ENCODE measurements at regions not wholly inside any gene's neighbourhood (a gene's known extent, or its start where the extent isn't known, plus 50 kb on each side); places are given as distances from the start of the nearest gene placed in this dataset.

- in situ Hi-C loops (cut with HindIII; ENCODE audit: low pct_unique_long_range_greater_than_20kb, low sequenced_read_pairs): no loop called here
- DNase-seq (ENCODE audit: low read depth, low spot score): no peak
Observed at GRCh38 chr1:238242181-238242580, 351.5 kb upstream of the ZP4 start.

DNA sequence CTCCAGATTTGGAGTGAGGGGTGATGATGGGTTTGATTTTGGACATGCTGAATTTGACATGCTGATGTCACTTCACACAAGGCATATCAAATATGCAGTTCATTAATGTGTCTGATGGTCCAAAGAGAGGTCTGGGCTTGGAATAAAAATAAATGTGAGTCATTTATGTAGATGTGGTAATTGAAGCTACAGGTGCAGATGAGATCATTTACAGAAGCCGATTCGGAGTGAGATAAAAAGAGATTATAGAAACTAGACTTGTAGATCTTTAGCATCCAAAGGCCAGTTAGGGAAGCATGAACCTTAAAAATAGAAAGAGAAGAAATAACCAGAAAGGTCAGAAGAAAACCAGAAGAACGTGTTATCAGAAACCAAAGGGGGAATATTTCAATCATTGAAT is 350.9 kb upstream of the ZP4 start:
- in situ Hi-C loops (cut with HindIII; ENCODE audit: low pct_unique_long_range_greater_than_20kb, low sequenced_read_pairs): no loop called here

GRCh38 chr1:238239343-238239742 is 348.6 kb upstream of the ZP4 start:
- in situ Hi-C loops (cut with HindIII; ENCODE audit: low pct_unique_long_range_greater_than_20kb, low sequenced_read_pairs): no loop called here
- DNase-seq (ENCODE audit: low read depth, low spot score): no peak

More for the DNA sequence above, 350.9 kb upstream of the ZP4 start:
- DNase-seq (ENCODE audit: low read depth, low spot score): no peak

- no peak for DNase-seq (ENCODE audit: low read depth, low spot score)
- in situ Hi-C loops (cut with HindIII; ENCODE audit: low pct_unique_long_range_greater_than_20kb, low sequenced_read_pairs): no loop called here
Observed at GRCh38 chr1:238233966-238234365, 343.2 kb upstream of the ZP4 start.

DNA sequence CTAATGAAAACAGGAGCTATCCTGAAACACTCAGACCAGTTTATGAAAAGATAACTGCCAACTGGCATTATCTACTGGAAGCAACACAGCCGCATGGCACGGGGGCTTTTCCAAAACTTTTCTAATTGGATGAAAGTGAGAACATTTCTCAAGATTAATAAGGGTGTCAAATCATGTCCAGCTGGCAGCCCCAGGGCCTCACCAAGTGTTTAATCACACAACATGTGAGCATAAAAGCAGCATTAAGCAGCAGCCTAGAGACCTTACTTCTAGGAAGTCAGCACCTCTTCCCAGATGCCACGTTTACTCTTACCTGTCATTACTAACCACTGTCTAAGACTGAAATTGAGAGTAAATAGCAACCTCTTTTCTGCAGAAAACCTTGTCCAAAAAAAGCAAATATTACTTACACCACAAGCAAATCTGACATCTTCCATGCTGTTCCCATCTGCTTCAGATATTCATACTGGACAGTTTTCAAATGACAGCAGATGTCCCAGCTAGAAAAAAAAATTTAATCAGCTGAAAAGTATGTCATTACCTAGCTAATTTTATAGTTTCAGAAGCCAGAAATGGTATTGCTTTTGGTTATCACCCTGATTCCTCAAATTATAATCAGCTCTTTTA is 341.5 kb upstream of the ZP4 start:
- in situ Hi-C loops (cut with HindIII; ENCODE audit: low pct_unique_long_range_greater_than_20kb, low sequenced_read_pairs): no loop called here
- no peak for DNase-seq (ENCODE audit: low read depth, low spot score)

GRCh38 chr1:238226810-238227209 is 336.1 kb upstream of the ZP4 start:
- DNase-seq (ENCODE audit: low read depth, low spot score): no peak
- in situ Hi-C loops (cut with HindIII; ENCODE audit: low pct_unique_long_range_greater_than_20kb, low sequenced_read_pairs): no loop called here

DNA sequence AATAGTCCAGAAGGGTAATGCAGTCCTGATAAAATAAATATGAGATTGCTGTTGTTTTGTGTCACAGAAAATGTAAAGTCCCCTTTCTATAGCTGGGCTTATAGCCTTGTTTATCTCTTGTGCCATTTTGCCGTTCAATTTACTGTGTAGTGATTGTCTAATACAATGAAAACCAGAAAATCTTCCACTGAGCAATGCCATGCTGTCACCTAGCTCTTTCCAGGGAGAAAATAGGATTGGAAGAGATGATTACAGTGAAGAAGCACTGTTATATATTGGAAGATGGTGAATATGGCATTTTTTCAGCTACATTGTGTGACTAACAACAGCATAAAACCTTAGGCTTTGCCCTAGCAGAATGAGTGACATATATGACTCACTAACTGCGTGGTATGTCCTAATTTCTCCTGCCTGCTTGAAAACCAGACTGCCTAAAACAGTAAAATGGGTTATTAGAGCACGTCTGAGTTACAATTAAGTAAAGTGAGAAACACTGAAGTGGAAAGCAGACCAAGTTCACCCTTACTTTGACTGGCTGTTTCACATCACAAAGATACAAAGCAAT is 332.4 kb upstream of the ZP4 start:
- in situ Hi-C loops (cut with HindIII; ENCODE audit: low pct_unique_long_range_greater_than_20kb, low sequenced_read_pairs): no loop called here
- DNase-seq (ENCODE audit: low read depth, low spot score): no peak

- in situ Hi-C loops (cut with HindIII; ENCODE audit: low pct_unique_long_range_greater_than_20kb, low sequenced_read_pairs): no loop called here
Observed at GRCh38 chr1:238221738-238222137, 331.0 kb upstream of the ZP4 start.

GRCh38 chr1:238214449-238214848 is 323.7 kb upstream of the ZP4 start:
- in situ Hi-C loops (cut with HindIII; ENCODE audit: low pct_unique_long_range_greater_than_20kb, low sequenced_read_pairs): no loop called here
- no peak for DNase-seq (ENCODE audit: low read depth, low spot score)

More at GRCh38 chr1:238221738-238222137, 331.0 kb upstream of the ZP4 start:
- no peak for DNase-seq (ENCODE audit: low read depth, low spot score)

- in situ Hi-C loops (cut with HindIII; ENCODE audit: low pct_unique_long_range_greater_than_20kb, low sequenced_read_pairs): no loop called here
- DNase-seq (ENCODE audit: low read depth, low spot score): no peak
Observed at GRCh38 chr1:238205045-238205662, 314.4 kb upstream of the ZP4 start.

DNA sequence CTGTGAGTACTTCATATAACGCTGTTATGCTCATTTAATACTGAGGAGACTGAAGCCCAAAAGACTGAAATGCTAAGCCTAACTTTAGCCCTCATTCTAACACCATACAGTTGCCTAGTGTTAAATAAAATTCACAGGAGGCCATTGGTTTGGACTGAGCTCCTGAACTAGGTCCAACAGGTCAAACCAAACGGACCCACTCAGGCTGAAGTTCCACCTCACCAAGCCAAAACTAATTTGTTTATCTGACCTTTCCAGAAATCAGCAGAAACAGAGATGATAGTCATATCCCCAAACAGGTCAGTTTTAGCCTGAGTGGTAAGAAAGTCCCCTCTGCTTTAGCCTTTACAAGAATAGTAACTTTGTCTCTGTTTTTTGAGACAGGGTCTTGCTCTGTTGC is 311.3 kb upstream of the ZP4 start:
- DNase-seq (ENCODE audit: low read depth, low spot score): no peak
- in situ Hi-C loops (cut with HindIII; ENCODE audit: low pct_unique_long_range_greater_than_20kb, low sequenced_read_pairs): no loop called here

DNA sequence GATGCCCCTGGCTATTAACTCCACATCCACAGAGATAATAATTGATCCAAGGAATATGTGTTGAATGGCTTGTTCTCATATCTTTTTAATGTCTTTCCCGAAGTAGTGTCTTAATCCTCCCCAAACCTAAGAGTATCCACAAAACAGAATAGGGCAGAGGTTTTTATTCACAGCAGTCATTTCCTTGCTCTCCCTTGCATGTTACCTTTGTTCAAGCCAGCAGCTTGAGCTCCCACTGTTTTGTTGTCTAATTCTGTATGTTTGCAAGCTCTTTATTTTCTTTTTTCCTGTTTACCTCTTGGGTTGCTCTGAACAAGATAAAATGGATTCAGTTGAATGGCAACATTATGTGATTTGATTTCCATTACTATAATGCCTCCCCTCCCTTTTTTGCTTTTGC is 308.6 kb upstream of the ZP4 start:
- in situ Hi-C loops (cut with HindIII; ENCODE audit: low pct_unique_long_range_greater_than_20kb, low sequenced_read_pairs): no loop called here
- DNase-seq (ENCODE audit: low read depth, low spot score): no peak

GRCh38 chr1:238196516-238196915 is 305.8 kb upstream of the ZP4 start:
- in situ Hi-C loops (cut with HindIII; ENCODE audit: low pct_unique_long_range_greater_than_20kb, low sequenced_read_pairs): no loop called here
- no peak for DNase-seq (ENCODE audit: low read depth, low spot score)

DNA sequence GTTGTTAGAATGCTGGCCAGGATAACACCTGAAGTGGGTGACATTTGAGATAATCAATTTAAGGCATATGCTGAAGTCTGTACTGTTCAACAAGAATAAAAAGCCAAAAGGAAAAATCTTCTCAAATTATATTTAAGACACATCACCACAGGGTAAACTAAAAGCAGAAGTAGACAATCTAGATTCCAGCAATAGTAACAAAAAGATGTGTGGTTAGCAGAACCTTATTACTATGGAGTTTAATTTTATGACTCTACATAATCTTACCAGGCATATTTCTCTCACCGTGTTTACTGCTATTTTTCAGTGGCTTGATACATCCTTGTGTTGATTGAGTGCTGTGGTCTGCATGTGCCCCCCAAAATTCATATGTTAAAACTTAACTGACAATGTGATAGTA is 300.4 kb upstream of the ZP4 start:
- in situ Hi-C loops (cut with HindIII; ENCODE audit: low pct_unique_long_range_greater_than_20kb, low sequenced_read_pairs): no loop called here
- DNase-seq (ENCODE audit: low read depth, low spot score): no peak

GRCh38 chr1:238187575-238187949 is 296.8 kb upstream of the ZP4 start:
- no peak for DNase-seq (ENCODE audit: low read depth, low spot score)
- in situ Hi-C loops (cut with HindIII; ENCODE audit: low pct_unique_long_range_greater_than_20kb, low sequenced_read_pairs): no loop called here

DNA sequence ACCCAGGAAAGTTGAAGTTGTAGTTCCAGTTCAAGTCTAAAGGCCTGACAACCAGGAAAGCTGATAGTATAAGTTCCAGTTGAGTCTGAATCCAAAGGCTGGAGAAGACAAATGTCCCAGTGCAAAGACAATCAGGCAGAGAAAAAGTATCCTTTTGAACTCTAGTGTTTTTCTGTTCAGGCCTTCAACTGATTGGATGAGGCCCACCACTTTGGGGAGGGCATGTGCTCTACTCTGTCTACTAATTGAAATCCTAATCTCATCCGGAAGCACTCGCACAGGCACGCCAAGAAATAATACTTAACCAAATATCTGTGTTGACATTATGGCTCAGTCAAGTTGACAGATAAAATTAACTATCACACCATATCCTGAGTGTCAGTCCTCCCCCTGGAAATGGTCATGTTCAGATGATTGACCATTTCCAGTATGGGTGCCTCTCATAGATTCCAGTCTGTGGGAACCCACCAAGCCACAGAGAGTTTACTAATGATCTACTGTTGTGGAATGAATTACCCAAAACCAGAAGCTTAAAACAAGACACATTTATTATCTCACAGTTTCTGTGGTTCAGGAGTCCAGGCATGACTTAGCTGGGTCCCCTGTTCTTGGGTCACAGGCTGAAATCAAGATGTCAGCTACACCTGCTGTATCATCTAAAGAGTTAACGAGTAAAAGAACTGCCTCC is 296.3 kb upstream of the ZP4 start:
- in situ Hi-C loops (cut with HindIII; ENCODE audit: low pct_unique_long_range_greater_than_20kb, low sequenced_read_pairs): no loop called here
- no peak for DNase-seq (ENCODE audit: low read depth, low spot score)

DNA sequence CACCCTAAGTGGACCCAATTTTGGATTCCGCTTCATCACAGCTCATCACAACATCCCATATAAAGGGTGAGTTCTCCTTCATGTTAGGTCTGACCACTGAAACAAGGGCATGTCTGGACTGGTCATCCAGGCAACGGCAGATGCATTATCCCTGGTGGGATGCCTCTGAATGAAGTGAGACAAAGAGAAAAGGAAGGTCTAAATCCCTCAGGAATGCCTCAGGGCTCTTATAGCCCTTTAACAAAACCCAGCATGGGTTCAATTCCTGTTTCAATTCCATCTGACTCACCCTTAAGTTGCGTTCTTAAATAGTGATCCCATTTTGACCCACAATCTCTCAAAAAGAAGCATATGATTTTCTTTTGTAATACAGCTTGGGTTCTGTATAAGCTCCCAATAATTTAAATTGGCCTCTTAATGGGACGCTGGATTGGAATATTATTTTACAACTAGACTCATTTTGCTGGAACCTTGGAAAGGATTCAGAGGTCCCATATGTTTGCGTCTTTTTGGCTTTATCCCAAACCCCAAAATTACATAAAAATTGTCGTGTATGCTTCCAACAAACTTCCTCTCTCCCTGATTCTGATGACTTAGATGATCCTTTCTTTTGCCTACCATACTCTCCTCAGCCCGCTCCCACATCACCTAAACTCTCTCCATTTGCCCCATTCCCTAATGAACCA is 287.4 kb upstream of the ZP4 start:
- in situ Hi-C loops (cut with HindIII; ENCODE audit: low pct_unique_long_range_greater_than_20kb, low sequenced_read_pairs): no loop called here
- no peak for DNase-seq (ENCODE audit: low read depth, low spot score)

- DNase-seq (ENCODE audit: low read depth, low spot score): no peak
- in situ Hi-C loops (cut with HindIII; ENCODE audit: low pct_unique_long_range_greater_than_20kb, low sequenced_read_pairs): no loop called here
Observed at GRCh38 chr1:238177351-238177750, 286.6 kb upstream of the ZP4 start.
